H1 (cell line): ENCODE measurements at regions not wholly inside any gene's neighbourhood (a gene's known extent, or its start where the extent isn't known, plus 50 kb on each side); places are given as distances from the start of the nearest gene placed in this dataset.

Source experiments
- CTCF ChIA-PET: fragments of 300-600 bp; sonication (Branson Sonifier 250); formaldehyde crosslinking; loops from one replicate; lab custom pipeline; 2021; ENCODE audit not compliant: partially characterized antibody; lab: Charles Lee
- POLR2A ChIA-PET: fragments of 300-600 bp; sonication (Branson Sonifier 250); formaldehyde crosslinking; loops from one replicate; lab custom pipeline; 2021; ENCODE audit warnings: inconsistent platforms; ENCODE audit not compliant: partially characterized antibody; lab: Charles Lee
- DNase-seq, 2 experiments: peaks; one replicate each; pipeline versions ENCODE4 v3.0.0 to v3.0.0-alpha.2; 2010 to 2022; ENCODE audit warnings: low spot score in 2 of 2, low read depth in 1 of 2, mixed read lengths in 1 of 2
- FAIRE-seq: peaks from 2 replicates; lab custom pipeline; 2011; peaks lifted over from hg19 to GRCh38; lab: Jason Lieb, UNC
- H2AFZ ChIP-seq: 2 replicates; pipeline ENCODE4 v1.8.1; 2012; ENCODE audit warnings: low read length, inconsistent platforms
- H2AK5ac ChIP-seq: 2 replicates; pipeline ENCODE4 v1.6.1; 2013; ENCODE audit warnings: low read depth, low read length
- H2BK120ac ChIP-seq: replicated peaks from 2 replicates; pipeline ENCODE3; 2013; ENCODE audit warnings: low read depth, low read length, inconsistent platforms
- H2BK12ac ChIP-seq: 2 replicates; pipeline ENCODE4 v1.6.1; 2013; ENCODE audit warnings: low read depth, low read length
- H2BK15ac ChIP-seq: 2 replicates; pipeline ENCODE4 v1.6.1; 2013; ENCODE audit warnings: low read length
- H2BK20ac ChIP-seq: 2 replicates; pipeline ENCODE4 v1.6.1; 2013; ENCODE audit warnings: low read length
- H2BK5ac ChIP-seq: 2 replicates; pipeline ENCODE4 v1.6.1; 2013; ENCODE audit warnings: low read depth, low read length
- H3K14ac ChIP-seq: 2 replicates; pipeline ENCODE4 v1.6.1; 2013; ENCODE audit warnings: inconsistent platforms; ENCODE audit not compliant: insufficient read length
- H3K18ac ChIP-seq: 2 replicates; pipeline ENCODE4 v1.6.1; 2013; ENCODE audit warnings: low read length; ENCODE audit errors: extremely low read depth
- H3K23ac ChIP-seq: 2 replicates; pipeline ENCODE4 v1.6.1; 2013; ENCODE audit warnings: inconsistent platforms; ENCODE audit not compliant: insufficient read length
- H3K23me2 ChIP-seq: 2 replicates; pipeline ENCODE4 v1.6.1; 2013; ENCODE audit warnings: low read depth, low read length
- H3K27ac ChIP-seq: 2 replicates; pipeline ENCODE4 v1.6.1; 2011; ENCODE audit warnings: low read depth, low read length, inconsistent platforms
- H3K27me3 ChIP-seq, 4 experiments: replicated peaks in 1 of 4; 1 replicate in 1 of 4; 2 replicates in 3 of 4; pipeline versions ENCODE4 v1.6.1 to v1.8.1; 2011 to 2013; ENCODE audit warnings: low read length in 3 of 4, mild to moderate bottlenecking in 3 of 4, inconsistent platforms in 2 of 4, mixed read lengths in 2 of 4, moderate library complexity in 1 of 4; ENCODE audit not compliant: control insufficient read depth in 3 of 4, insufficient read depth in 3 of 4; ENCODE audit errors: extremely low read depth in 1 of 4
- H3K36me3 ChIP-seq, 4 experiments: 2 replicates each; pipeline versions ENCODE4 v1.6.1 to v1.8.1; 2011 to 2013; ENCODE audit warnings: mild to moderate bottlenecking in 4 of 4, low read length in 3 of 4, moderate library complexity in 2 of 4, control low read depth in 1 of 4, inconsistent platforms in 1 of 4; ENCODE audit not compliant: insufficient read depth in 4 of 4, control insufficient read depth in 2 of 4
- H3K4ac ChIP-seq: replicated peaks from 2 replicates; pipeline ENCODE3; 2013; ENCODE audit warnings: low read length, low read depth, mixed read lengths, inconsistent platforms; ENCODE audit not compliant: insufficient read length
- H3K4me1 ChIP-seq, 4 experiments: replicated peaks in 1 of 4; 1 replicate in 1 of 4; 2 replicates in 3 of 4; pipeline versions ENCODE4 v1.6.1 to v1.8.1; 2011 to 2013; ENCODE audit warnings: low read length in 3 of 4, inconsistent platforms in 2 of 4, mixed read lengths in 1 of 4; ENCODE audit not compliant: insufficient read depth in 4 of 4, control insufficient read depth in 3 of 4
- H3K4me2 ChIP-seq, 2 experiments: 2 replicates each; pipeline versions ENCODE4 v1.6.1 to v1.8.1; 2011 to 2013; ENCODE audit warnings: low read depth in 2 of 2, low read length in 2 of 2, control low read depth in 1 of 2, inconsistent platforms in 1 of 2, mild to moderate bottlenecking in 1 of 2; ENCODE audit not compliant: insufficient read depth in 1 of 2
- H3K4me3 ChIP-seq, 4 experiments: fragments of 200-600, 300-600 bp in 1 of 4; sonication (generic), shearing (Covaris generic), sonication (Bioruptor Twin) in 1 of 4; 2 replicates each; pipeline versions ENCODE4 v1.5.1 to v1.8.1; 2011 to 2016; ENCODE audit warnings: low read length in 4 of 4, low read depth in 3 of 4, control low read depth in 2 of 4, inconsistent platforms in 2 of 4, mild to moderate bottlenecking in 2 of 4, mixed read lengths in 1 of 4, moderate library complexity in 1 of 4; ENCODE audit not compliant: insufficient read depth in 2 of 4; ENCODE audit errors: extremely low read depth in 1 of 4
- H3K56ac ChIP-seq: replicated peaks from 2 replicates; pipeline ENCODE3; 2013; ENCODE audit warnings: low read depth, mild to moderate bottlenecking, mixed read lengths, low read length, inconsistent platforms; ENCODE audit not compliant: insufficient read length
- H3K79me1 ChIP-seq: 2 replicates; pipeline ENCODE4 v1.6.1; 2013; ENCODE audit warnings: low read depth, low read length, control low read depth
- H3K79me2 ChIP-seq, 2 experiments: 2 replicates each; pipeline versions ENCODE4 v1.6.1 to v1.8.1; 2012 to 2013; ENCODE audit warnings: low read length in 2 of 2, mild to moderate bottlenecking in 2 of 2, inconsistent platforms in 1 of 2; ENCODE audit not compliant: insufficient read depth in 2 of 2, control insufficient read depth in 1 of 2
- H3K9ac ChIP-seq, 4 experiments: replicated peaks in 1 of 4; 1 replicate in 1 of 4; 2 replicates in 3 of 4; pipeline versions ENCODE4 v1.6.1 to v1.8.1; 2011 to 2013; ENCODE audit warnings: low read depth in 3 of 4, low read length in 3 of 4, control low read depth in 2 of 4, mild to moderate bottlenecking in 2 of 4, moderate library complexity in 2 of 4, inconsistent platforms in 1 of 4; ENCODE audit errors: extremely low read depth in 1 of 4
- H3K9me3 ChIP-seq, 2 experiments: 2 replicates each; pipeline versions ENCODE4 v1.6.1 to v1.8.1; 2012 to 2013; ENCODE audit warnings: mild to moderate bottlenecking in 2 of 2, moderate library complexity in 2 of 2, control low read depth in 1 of 2, inconsistent platforms in 1 of 2, low read depth in 1 of 2, low read length in 1 of 2, mixed read lengths in 1 of 2; ENCODE audit not compliant: insufficient read depth in 2 of 2
- H4K20me1 ChIP-seq, 2 experiments: replicated peaks in 1 of 2; 2 replicates each; pipeline versions ENCODE3 to v1.8.1; 2011 to 2013; ENCODE audit warnings: inconsistent platforms in 2 of 2, low read length in 2 of 2, mild to moderate bottlenecking in 1 of 2; ENCODE audit not compliant: insufficient read depth in 2 of 2, control insufficient read depth in 1 of 2
- H4K5ac ChIP-seq: 2 replicates; pipeline ENCODE4 v1.6.1; 2013; ENCODE audit warnings: low read length, low read depth, mixed read lengths, inconsistent platforms; ENCODE audit not compliant: insufficient read length
- H4K8ac ChIP-seq: 2 replicates; pipeline ENCODE4 v1.8.0; 2013; ENCODE audit warnings: mild to moderate bottlenecking, moderate library complexity, low read length, inconsistent platforms; ENCODE audit not compliant: insufficient read depth; ENCODE audit errors: extremely low read depth
- H4K91ac ChIP-seq: replicated peaks from 2 replicates; pipeline ENCODE3; 2013; ENCODE audit warnings: low read length, mixed read lengths, inconsistent platforms; ENCODE audit not compliant: insufficient read length
- CREB1 ChIP-seq: IDR thresholded peaks from 2 replicates; pipeline ENCODE4 v1.6.1; 2012; ENCODE audit warnings: inconsistent platforms
- CTCF ChIP-seq, 3 experiments: IDR thresholded peaks; 1 replicate in 2 of 3; 2 replicates in 1 of 3; pipeline versions ENCODE4 v1.5.1 to v1.6.1; 2011; ENCODE audit warnings: low read length in 3 of 3, mild to moderate bottlenecking in 3 of 3, inconsistent platforms in 2 of 3, low read depth in 1 of 3, moderate library complexity in 1 of 3; ENCODE audit not compliant: insufficient read depth in 1 of 3; ENCODE audit errors: control extremely low read depth in 1 of 3
- EGR1 ChIP-seq: IDR thresholded peaks from 2 replicates; pipeline ENCODE4 v1.6.1; 2011; ENCODE audit warnings: low read depth, low read length, borderline replicate concordance
- HDAC6 ChIP-seq: IDR thresholded peaks from one replicate; pipeline ENCODE4 v1.7.1; 2012; ENCODE audit warnings: low read depth, mild to moderate bottlenecking, inconsistent platforms, low read length, moderate library complexity
- NANOG ChIP-seq: IDR thresholded peaks from 2 replicates; pipeline ENCODE4 v1.6.1; 2011; ENCODE audit warnings: low read length, low read depth, mild to moderate bottlenecking, inconsistent platforms; ENCODE audit not compliant: insufficient read depth, poor library complexity, severe bottlenecking
- RAD21 ChIP-seq, 2 experiments: IDR thresholded peaks in 1 of 2; conservative IDR thresholded peaks in 1 of 2; 2 replicates each; pipeline ENCODE4 v1.6.1; 2011; ENCODE audit warnings: low read depth in 2 of 2, low read length in 2 of 2, improper control_type of control experiment in 1 of 2, inconsistent platforms in 1 of 2, mild to moderate bottlenecking in 1 of 2, moderate library complexity in 1 of 2
- WGBS, 2 experiments: shearing (Covaris generic) in 1 of 2; methylation state at CpG; one replicate each; pipeline versions ENCODE4 v1.1.6 to v1.1.7; 2013 to 2015; ENCODE audit warnings: low lambda C conversion rate in 2 of 2, mixed read lengths in 2 of 2, inconsistent platforms in 1 of 2, low coverage in 1 of 2, missing lambda C conversion rate in 1 of 2; ENCODE audit not compliant: insufficient replicate concordance in 2 of 2, insufficient coverage in 1 of 2, insufficient read length in 1 of 2; ENCODE audit errors: extremely low coverage in 1 of 2, missing lambda C conversion rate in 1 of 2; 5-methylcytosine and 5-hydroxymethylcytosine counted together

DNA sequence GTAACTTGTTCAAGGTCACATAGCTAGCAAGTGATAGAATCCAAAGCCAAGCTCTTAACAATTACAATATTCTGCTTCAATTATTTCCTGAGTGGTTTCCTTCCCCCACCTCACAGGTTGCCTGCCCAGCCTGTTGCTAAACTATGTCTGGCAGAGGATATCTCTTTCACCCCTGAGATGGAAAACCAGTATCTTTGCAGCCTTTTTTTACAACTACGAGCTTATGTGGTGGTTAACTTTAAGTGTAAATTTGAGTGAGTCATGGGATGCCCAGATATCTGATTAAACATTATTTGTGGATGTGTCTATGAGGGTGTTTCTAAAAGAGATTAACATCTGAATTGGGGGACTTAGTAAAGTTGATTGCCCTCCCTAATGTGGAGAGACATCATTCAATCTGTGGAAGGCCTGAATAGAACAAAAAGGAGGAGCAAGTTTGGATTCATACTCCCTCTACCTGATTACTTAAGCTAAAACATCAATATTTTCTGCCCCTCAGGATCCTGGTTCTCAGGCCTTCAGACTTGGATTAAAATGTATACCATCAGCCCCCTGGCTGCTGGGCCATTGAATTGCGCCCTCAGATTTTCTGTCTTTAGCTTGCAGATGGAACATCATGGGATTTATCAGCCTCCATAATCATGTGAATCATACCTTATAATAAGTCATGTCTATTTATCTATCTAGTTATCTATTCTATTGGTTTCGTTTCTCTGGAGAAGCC, 911.9 kb downstream of the METTL15 start:
- ChIA-PET POLR2A (no interaction called here), CTCF (interaction anchor here (0.5 to 3.4 kb wide), 36 partner anchors 9 to 1855 kb away, joined by 3 to 24 read pairs (median 4); partner anchors contain the start of gene BDNF)
- no peak overlapping the region for H2BK15ac ChIP-seq
- no peak overlapping the region for H2AFZ ChIP-seq
- DNase-seq: peak in 1 of 2 experiments; percentile 45
- no peaks in the 10 kb centered on the region for H3K79me2 ChIP-seq
- 80% methylated on average over 3 of the region's 3 CpGs; no CpG with 5 or more reads in 1 of the 2 experiments for WGBS, 2 experiments
- no peaks in the 10 kb centered on the region for H3K79me1 ChIP-seq
- no peak overlapping the region for H3K56ac ChIP-seq
- no peaks in the 10 kb centered on the region for H3K36me3 ChIP-seq
- no peak overlapping the region for H2BK12ac ChIP-seq
- H2BK5ac ChIP-seq: no peak overlapping the region
- no peaks in the 10 kb centered on the region for H4K20me1 ChIP-seq
- no peaks in the 10 kb centered on the region; a peak in 1 of 7 replicates for H3K4me1 ChIP-seq
- no peak overlapping the region for H3K4ac ChIP-seq
- H3K14ac ChIP-seq: no peak overlapping the region
- H3K23ac ChIP-seq: no peak overlapping the region
- H3K27ac ChIP-seq: no peak overlapping the region
- H2BK120ac ChIP-seq: no peak overlapping the region
- no peak overlapping the region for H3K9ac ChIP-seq
- no peak overlapping the region for H4K5ac ChIP-seq
- TF ChIP-seq NANOG (no peak), EGR1 (no peak), CREB1 (no peak), HDAC6 (no peak), CTCF (IDR thresholded peaks at IDR 0.05; ENCODE audit: control extremely low read depth in 1 of 3, insufficient read depth in 1 of 3, low read depth in 1 of 3, low read length in 3 of 3) (peak; percentile 27 to 61 (median 53)), RAD21 (IDR thresholded peaks at IDR 0.05 in 1 of 2, conservative IDR thresholded peaks at IDR 0.05 in 1 of 2; ENCODE audit: low read depth in 2 of 2, low read length in 2 of 2) (peak; percentile 59 to 65)
- H2BK20ac ChIP-seq: no peak overlapping the region
- no peak overlapping the region for H3K4me2 ChIP-seq
- H3K23me2 ChIP-seq: no peaks in the 10 kb centered on the region
- no peak for FAIRE-seq
- no peak overlapping the region for H2AK5ac ChIP-seq
- H3K9me3 ChIP-seq: no peaks in the 10 kb centered on the region
- H3K4me3 ChIP-seq: no peak overlapping the region
- no peaks in the 10 kb centered on the region for H3K27me3 ChIP-seq
- no peak overlapping the region for H4K8ac ChIP-seq
- H4K91ac ChIP-seq: no peak overlapping the region
- H3K18ac ChIP-seq: no peak overlapping the region
